WERI-Rb-1 (cell line): ENCODE measurements at regions not wholly inside any gene's neighbourhood (a gene's known extent, or its start where the extent isn't known, plus 50 kb on each side); places are given as distances from the start of the nearest gene placed in this dataset.

Source experiments
- DNase-seq: peaks from one replicate; pipeline ENCODE4 v3.0.0-alpha.2; 2020
- H3K27ac ChIP-seq: fragments of 250-450 bp; sonication (Bioruptor Pico); 2 replicates; pipeline ENCODE4 v1.5.1; 2020; ENCODE audit warnings: mild to moderate bottlenecking, moderate library complexity
- H3K27me3 ChIP-seq: fragments of 250-450 bp; sonication (Bioruptor Pico); 2 replicates; pipeline ENCODE4 v1.5.1; 2021; ENCODE audit warnings: mild to moderate bottlenecking, low read depth, moderate library complexity; ENCODE audit not compliant: insufficient read depth, severe bottlenecking
- H3K36me3 ChIP-seq: fragments of 250-450 bp; sonication (Bioruptor Pico); 2 replicates; pipeline ENCODE4 v1.5.1; 2020; ENCODE audit warnings: mild to moderate bottlenecking, moderate library complexity
- H3K4me3 ChIP-seq: 2 replicates; pipeline ENCODE4 v1.5.1; 2011; ENCODE audit warnings: low read depth, mild to moderate bottlenecking, control low read depth, low read length
- H3K9me3 ChIP-seq: fragments of 250-450 bp; sonication (Bioruptor Pico); 2 replicates; pipeline ENCODE4 v1.5.1; 2021; ENCODE audit warnings: mild to moderate bottlenecking, moderate library complexity; ENCODE audit not compliant: severe bottlenecking
- TF ChIP-seq, protein P1 (sequence below): IDR thresholded peaks from 2 replicates; pipeline ENCODE4 v1.5.1; 2011; ENCODE audit warnings: low read depth, mild to moderate bottlenecking, control low read depth, inconsistent platforms, low read length

DNA sequence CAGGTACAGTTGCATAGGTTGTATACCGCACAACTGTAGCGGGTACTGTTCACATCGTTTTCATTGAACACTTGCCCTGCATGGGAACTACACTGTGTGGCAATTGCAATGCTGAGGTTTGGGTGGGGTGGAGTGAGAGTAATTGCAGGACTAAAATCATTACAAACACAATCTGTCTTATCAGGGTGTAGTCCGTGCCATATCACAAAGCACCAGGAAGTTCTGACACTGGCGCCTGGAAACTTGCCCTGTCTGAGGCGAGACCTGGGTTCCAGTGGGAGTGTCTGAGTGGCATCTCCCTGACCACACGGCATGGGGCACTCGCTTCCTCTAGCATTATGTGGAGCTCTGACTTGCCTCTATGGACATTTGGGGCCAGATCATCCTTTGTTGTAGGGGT is 153.4 kb downstream of the RGS9 start:
- H3K9me3 ChIP-seq: peaks cover 10% of the 10 kb centered on the region
- peaks cover 55% of the 10 kb centered on the region for H3K27me3 ChIP-seq
- no peak overlapping the region for H3K4me3 ChIP-seq
- no peak for DNase-seq
- TF ChIP-seq, protein P1, sequence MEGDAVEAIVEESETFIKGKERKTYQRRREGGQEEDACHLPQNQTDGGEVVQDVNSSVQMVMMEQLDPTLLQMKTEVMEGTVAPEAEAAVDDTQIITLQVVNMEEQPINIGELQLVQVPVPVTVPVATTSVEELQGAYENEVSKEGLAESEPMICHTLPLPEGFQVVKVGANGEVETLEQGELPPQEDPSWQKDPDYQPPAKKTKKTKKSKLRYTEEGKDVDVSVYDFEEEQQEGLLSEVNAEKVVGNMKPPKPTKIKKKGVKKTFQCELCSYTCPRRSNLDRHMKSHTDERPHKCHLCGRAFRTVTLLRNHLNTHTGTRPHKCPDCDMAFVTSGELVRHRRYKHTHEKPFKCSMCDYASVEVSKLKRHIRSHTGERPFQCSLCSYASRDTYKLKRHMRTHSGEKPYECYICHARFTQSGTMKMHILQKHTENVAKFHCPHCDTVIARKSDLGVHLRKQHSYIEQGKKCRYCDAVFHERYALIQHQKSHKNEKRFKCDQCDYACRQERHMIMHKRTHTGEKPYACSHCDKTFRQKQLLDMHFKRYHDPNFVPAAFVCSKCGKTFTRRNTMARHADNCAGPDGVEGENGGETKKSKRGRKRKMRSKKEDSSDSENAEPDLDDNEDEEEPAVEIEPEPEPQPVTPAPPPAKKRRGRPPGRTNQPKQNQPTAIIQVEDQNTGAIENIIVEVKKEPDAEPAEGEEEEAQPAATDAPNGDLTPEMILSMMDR: no peak
- no peaks in the 10 kb centered on the region for H3K36me3 ChIP-seq
- no peak overlapping the region for H3K27ac ChIP-seq

DNA sequence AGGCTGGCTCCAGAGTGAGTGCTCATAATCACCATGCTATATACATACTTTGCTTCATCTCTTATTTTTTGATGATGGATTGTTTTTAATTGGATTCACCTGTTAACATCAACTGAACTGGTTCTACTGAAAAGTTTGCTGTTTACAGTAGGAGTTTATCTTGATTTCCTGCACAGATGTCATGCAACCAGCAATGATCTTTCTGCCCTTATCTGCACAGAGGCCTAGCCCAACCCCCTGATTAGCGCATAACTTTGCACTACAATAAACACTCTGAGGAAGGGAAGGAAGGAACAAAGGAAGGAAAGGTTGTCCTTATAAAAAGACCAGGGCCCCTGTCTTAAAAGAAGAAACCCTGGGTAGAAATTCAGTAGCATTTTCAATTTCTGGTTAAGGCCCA is 152.9 kb downstream of the RGS9 start:
- no peaks in the 10 kb centered on the region for H3K36me3 ChIP-seq
- H3K27me3 ChIP-seq: peaks cover 55% of the 10 kb centered on the region
- TF ChIP-seq, protein P1: no peak
- DNase-seq: no peak
- no peak overlapping the region for H3K27ac ChIP-seq
- H3K4me3 ChIP-seq: no peak overlapping the region
- H3K9me3 ChIP-seq: peaks cover 10% of the 10 kb centered on the region

DNA sequence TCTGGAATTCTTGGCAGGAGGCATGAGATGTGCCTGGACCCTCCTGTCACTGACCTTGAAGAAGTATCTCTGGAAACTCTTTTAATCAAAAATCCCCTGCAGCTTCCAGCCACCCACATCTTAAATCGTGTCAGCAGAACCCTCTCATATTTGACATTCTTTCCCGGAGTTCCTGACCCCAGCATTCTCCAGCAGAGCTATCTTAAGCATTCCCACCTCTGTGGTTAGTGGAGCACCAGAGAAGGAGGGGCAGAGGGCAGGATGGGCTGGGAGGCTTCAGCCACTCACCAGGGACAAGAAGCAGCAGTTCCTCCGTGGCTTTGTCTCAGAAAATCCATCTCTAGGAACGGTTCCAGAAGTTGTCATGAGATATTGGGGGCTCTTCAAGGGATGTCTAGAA is 149.9 kb downstream of the RGS9 start:
- no peak for DNase-seq
- Histone ChIP-seq H3K36me3 (no peaks in the 10 kb centered on the region), H3K27ac (no peak overlapping the region), H3K27me3 (peaks cover 62% of the 10 kb centered on the region), H3K9me3 (peaks cover 16% of the 10 kb centered on the region), H3K4me3 (no peak overlapping the region)
- TF ChIP-seq, protein P1: no peak

DNA sequence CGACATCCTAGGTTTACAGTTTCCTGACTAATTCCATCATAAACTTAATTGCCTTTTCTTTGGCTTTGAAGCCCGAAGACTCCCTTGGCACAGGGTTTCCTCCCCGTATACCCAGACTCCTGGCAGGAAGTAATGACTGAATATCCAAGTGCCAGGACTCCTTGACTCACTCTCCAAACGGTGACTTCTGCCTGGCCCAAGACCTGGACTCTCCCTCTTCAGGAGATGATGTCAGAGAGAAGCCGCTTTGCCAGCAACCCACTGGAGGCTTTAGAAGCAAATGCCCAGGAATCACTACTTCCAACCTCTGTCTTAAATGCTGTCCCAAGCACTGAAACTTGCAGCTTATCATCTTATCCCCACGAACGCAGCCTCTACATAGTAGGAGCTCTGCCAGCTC is 146.5 kb downstream of the RGS9 start:
- Histone ChIP-seq H3K9me3 (peaks cover 16% of the 10 kb centered on the region), H3K4me3 (no peak overlapping the region), H3K36me3 (no peaks in the 10 kb centered on the region), H3K27ac (no peak overlapping the region), H3K27me3 (peaks cover 52% of the 10 kb centered on the region)
- TF ChIP-seq, protein P1: no peak
- no peak for DNase-seq

DNA sequence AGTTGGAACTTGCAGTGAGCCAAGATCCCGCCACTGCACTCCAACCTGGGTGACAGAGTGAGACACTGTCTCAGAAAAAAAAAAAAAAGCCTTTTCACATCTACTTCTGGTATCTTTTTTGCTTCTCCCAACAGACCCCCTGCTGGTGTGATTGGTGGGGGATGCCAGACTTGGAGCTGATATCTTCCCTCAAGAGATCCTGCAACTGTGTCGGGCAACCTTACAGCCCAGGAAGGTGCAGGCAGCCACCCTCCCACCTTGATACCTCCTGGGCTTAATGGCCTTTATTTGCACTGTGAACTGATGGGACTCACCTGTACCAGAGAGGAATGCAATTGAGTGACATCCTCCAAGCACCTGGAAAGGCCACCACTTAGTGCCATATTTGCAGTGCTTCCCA is 142.3 kb downstream of the RGS9 start:
- peaks cover 58% of the 10 kb centered on the region for H3K27me3 ChIP-seq
- no peak for DNase-seq
- H3K9me3 ChIP-seq: no peaks in the 10 kb centered on the region
- no peak overlapping the region for H3K27ac ChIP-seq
- no peaks in the 10 kb centered on the region for H3K36me3 ChIP-seq
- TF ChIP-seq, protein P1: no peak
- H3K4me3 ChIP-seq: no peak overlapping the region

DNA sequence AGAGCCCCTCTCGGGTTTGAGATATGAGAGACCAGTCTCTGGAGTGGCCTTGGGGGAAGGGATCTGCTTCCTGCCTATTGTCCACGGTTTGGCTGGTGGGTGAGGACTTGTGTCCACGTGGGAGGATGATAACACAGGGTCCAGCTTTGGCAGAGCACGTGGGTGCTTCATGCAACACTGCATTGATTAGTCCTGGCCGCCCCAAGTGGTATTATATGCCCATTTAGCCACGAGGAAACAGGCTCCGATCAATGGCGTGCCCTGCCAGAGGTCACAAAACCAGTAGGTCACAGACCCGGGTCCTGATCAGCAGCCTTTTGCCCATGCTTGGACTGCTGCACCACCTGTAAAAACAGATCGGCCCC is 141.6 kb downstream of the RGS9 start:
- H3K9me3 ChIP-seq: no peaks in the 10 kb centered on the region
- H3K27ac ChIP-seq: no peak overlapping the region
- no peak overlapping the region for H3K4me3 ChIP-seq
- TF ChIP-seq, protein P1: no peak
- H3K27me3 ChIP-seq: peaks cover 53% of the 10 kb centered on the region
- H3K36me3 ChIP-seq: no peaks in the 10 kb centered on the region
- no peak for DNase-seq
